ENCODE measurements at regions not wholly inside any gene's neighbourhood (a gene's known extent, or its start where the extent isn't known, plus 50 kb on each side); places are given as distances from the start of the nearest gene placed in this dataset.
"Not testable (repeated sequence)": the region's sequence is repeated elsewhere in the genome, so short reads cannot be mapped to it uniquely, and the experiment has no call there.

DNA sequence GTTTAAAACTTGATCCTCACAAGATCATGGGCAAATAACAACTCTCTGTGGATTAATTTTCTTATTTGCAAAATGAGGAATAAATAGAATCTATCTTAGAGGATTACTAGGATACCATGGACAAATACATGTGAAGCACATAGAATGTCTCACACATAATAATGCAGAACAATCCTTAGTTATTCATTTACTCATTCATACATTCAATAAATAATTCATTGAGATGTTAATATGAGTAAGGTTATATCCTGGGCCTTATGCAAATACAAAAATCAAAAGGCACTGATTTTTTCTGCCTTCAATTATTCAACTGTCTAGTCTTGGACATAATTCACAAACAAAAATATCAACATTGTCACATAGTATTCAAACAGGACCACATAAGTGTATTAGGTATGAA, 654.1 kb downstream of the MECOM start:
- ATAC-seq (ENCODE audit: insufficient number of reproducible peaks, low FRiP score, low read depth): no peak
- H3K4me1 ChIP-seq (ENCODE audit: control insufficient read depth in 1 of 2, low read depth in 2 of 2): no peaks in the 10 kb centered on the region
- no peaks in the 10 kb centered on the region for H3K36me3 ChIP-seq
- no peak overlapping the region for H3K27ac ChIP-seq
- DNase-seq (ENCODE audit: low spot score): no peak
- no peak overlapping the region for H3K4me3 ChIP-seq
- no peaks in the 10 kb centered on the region for H3K9me3 ChIP-seq
- H3K27me3 ChIP-seq (replicated peaks; ENCODE audit: insufficient read depth): no peaks in the 10 kb centered on the region
- TF ChIP-seq, protein P1, sequence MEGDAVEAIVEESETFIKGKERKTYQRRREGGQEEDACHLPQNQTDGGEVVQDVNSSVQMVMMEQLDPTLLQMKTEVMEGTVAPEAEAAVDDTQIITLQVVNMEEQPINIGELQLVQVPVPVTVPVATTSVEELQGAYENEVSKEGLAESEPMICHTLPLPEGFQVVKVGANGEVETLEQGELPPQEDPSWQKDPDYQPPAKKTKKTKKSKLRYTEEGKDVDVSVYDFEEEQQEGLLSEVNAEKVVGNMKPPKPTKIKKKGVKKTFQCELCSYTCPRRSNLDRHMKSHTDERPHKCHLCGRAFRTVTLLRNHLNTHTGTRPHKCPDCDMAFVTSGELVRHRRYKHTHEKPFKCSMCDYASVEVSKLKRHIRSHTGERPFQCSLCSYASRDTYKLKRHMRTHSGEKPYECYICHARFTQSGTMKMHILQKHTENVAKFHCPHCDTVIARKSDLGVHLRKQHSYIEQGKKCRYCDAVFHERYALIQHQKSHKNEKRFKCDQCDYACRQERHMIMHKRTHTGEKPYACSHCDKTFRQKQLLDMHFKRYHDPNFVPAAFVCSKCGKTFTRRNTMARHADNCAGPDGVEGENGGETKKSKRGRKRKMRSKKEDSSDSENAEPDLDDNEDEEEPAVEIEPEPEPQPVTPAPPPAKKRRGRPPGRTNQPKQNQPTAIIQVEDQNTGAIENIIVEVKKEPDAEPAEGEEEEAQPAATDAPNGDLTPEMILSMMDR (IDR thresholded peaks at IDR 0.05): no peak

GRCh38 chr3:169008776-169009358, 654.6 kb downstream of the MECOM start:
- no peaks in the 10 kb centered on the region for H3K27me3 ChIP-seq (replicated peaks; ENCODE audit: insufficient read depth)
- TF ChIP-seq, protein P1 (IDR thresholded peaks at IDR 0.05): no peak
- H3K27ac ChIP-seq: no peak overlapping the region
- DNase-seq (ENCODE audit: low spot score) (no peak), ATAC-seq (ENCODE audit: insufficient number of reproducible peaks, low FRiP score, low read depth) (no peak)
- H3K9me3 ChIP-seq: no peaks in the 10 kb centered on the region
- H3K36me3 ChIP-seq: no peaks in the 10 kb centered on the region
- no peak overlapping the region for H3K4me3 ChIP-seq
- H3K4me1 ChIP-seq (ENCODE audit: control insufficient read depth in 1 of 2, low read depth in 2 of 2): no peaks in the 10 kb centered on the region

- H3K27me3 ChIP-seq (replicated peaks; ENCODE audit: insufficient read depth): no peaks in the 10 kb centered on the region
- H3K9me3 ChIP-seq: no peaks in the 10 kb centered on the region
- H3K36me3 ChIP-seq: no peaks in the 10 kb centered on the region
- no peak overlapping the region for H3K27ac ChIP-seq
- ATAC-seq (ENCODE audit: insufficient number of reproducible peaks, low FRiP score, low read depth) (no peak), DNase-seq (ENCODE audit: low spot score) (no peak)
- no peak overlapping the region for H3K4me3 ChIP-seq
- H3K4me1 ChIP-seq (ENCODE audit: control insufficient read depth in 1 of 2, low read depth in 2 of 2): no peaks in the 10 kb centered on the region
- TF ChIP-seq, protein P1 (IDR thresholded peaks at IDR 0.05): no peak
Observed at GRCh38 chr3:169007145-169007544, 656.4 kb downstream of the MECOM start.

DNA sequence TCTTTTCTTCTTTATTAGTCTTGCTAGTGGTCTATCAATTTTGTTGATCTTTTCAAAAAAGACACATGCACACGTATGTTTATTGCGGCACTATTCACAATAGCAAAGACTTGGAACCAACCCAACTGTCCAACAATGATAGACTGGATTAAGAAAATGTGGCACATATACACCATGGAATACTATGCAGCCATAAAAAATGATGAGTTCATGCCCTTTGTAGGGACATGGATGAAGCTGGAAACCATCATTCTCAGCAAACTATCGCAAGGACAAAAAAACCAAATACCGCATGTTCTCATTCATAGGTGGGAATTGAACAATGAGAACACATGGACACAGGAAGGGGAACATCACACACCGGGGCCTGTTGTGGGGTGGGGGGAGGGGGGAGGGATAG, 657.1 kb downstream of the MECOM start:
- H3K9me3 ChIP-seq; H3K27ac ChIP-seq; ATAC-seq (ENCODE audit: insufficient number of reproducible peaks, low FRiP score, low read depth); H3K4me1 ChIP-seq (ENCODE audit: control insufficient read depth in 1 of 2, low read depth in 2 of 2); H3K27me3 ChIP-seq (replicated peaks; ENCODE audit: insufficient read depth); DNase-seq (ENCODE audit: low spot score); H3K4me3 ChIP-seq; H3K36me3 ChIP-seq: not testable (repeated sequence)

- H3K9me3 ChIP-seq: no peaks in the 10 kb centered on the region
- no peak overlapping the region for H3K27ac ChIP-seq
- no peaks in the 10 kb centered on the region for H3K4me1 ChIP-seq (ENCODE audit: control insufficient read depth in 1 of 2, low read depth in 2 of 2)
- H3K4me3 ChIP-seq: no peak overlapping the region
- TF ChIP-seq, protein P1 (IDR thresholded peaks at IDR 0.05): no peak
- H3K27me3 ChIP-seq (replicated peaks; ENCODE audit: insufficient read depth): no peaks in the 10 kb centered on the region
- no peak for DNase-seq (ENCODE audit: low spot score)
- no peak for ATAC-seq (ENCODE audit: insufficient number of reproducible peaks, low FRiP score, low read depth)
- no peaks in the 10 kb centered on the region for H3K36me3 ChIP-seq
Observed at GRCh38 chr3:169002689-169003088, 660.8 kb downstream of the MECOM start.

DNA sequence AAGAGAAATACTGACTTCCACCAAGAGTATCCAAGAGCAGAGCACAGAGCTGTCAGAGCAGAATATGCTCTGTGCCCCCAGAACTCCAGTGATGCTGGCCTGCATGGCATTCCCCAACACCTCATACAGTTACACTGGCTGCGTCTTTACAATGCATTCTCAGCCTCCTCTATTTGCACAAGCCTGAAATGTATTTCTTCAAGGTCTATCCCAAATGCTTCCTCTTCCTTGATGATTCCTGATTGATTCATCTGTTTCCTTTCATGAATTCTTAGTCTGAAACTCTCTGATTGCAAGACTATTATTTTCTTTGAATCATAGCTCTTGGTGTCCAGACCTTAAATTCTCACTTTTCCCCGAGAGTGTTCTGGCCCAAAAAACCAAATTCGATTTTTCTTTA, 664.7 kb downstream of the MECOM start:
- no peaks in the 10 kb centered on the region for H3K27me3 ChIP-seq (replicated peaks; ENCODE audit: insufficient read depth)
- no peaks in the 10 kb centered on the region for H3K9me3 ChIP-seq
- DNase-seq (ENCODE audit: low spot score): no peak
- no peaks in the 10 kb centered on the region for H3K4me1 ChIP-seq (ENCODE audit: control insufficient read depth in 1 of 2, low read depth in 2 of 2)
- ATAC-seq (ENCODE audit: insufficient number of reproducible peaks, low FRiP score, low read depth): no peak
- TF ChIP-seq, protein P1 (IDR thresholded peaks at IDR 0.05): no peak
- H3K4me3 ChIP-seq: no peak overlapping the region
- H3K36me3 ChIP-seq: no peaks in the 10 kb centered on the region
- no peak overlapping the region for H3K27ac ChIP-seq
